ENCODE measurements at regions not wholly inside any gene's neighbourhood (a gene's known extent, or its start where the extent isn't known, plus 50 kb on each side); places are given as distances from the start of the nearest gene placed in this dataset.

- no peaks in the 10 kb centered on the region for H3K36me3 ChIP-seq
- H3K4me1 ChIP-seq, result no peaks in the 10 kb centered on the region
- TF ChIP-seq CTCF (IDR thresholded peaks at IDR 0.05), result no peak
- no peak for TF ChIP-seq POLR2A (IDR thresholded peaks at IDR 0.05)
- no peak for DNase-seq
- H3K4me3 ChIP-seq, result no peak overlapping the region
- 52 to 62% methylated on average over 4 to 5 of the region's 5 CpGs for WGBS, 2 donors
- no peaks in the 10 kb centered on the region for H3K9me3 ChIP-seq
- no peaks in the 10 kb centered on the region for H3K27me3 ChIP-seq
- H3K27ac ChIP-seq, result no peak overlapping the region
- intact Hi-C loops (cut with DNase I), result no loop called here
These were observed 70.8 kb upstream of the CTAGE1 start for GRCh38 chr18:22488554-22488953.

- no peaks in the 10 kb centered on the region for H3K27me3 ChIP-seq
- no peaks in the 10 kb centered on the region for H3K9me3 ChIP-seq
- TF ChIP-seq POLR2A (IDR thresholded peaks at IDR 0.05) (no peak), CTCF (IDR thresholded peaks at IDR 0.05) (no peak)
- H3K27ac ChIP-seq, result no peak overlapping the region
- intact Hi-C loops (cut with DNase I), result no loop called here
- no peak for DNase-seq
- no peaks in the 10 kb centered on the region for H3K36me3 ChIP-seq
- H3K4me1 ChIP-seq, result no peaks in the 10 kb centered on the region
- no peak overlapping the region for H3K4me3 ChIP-seq
- 33 to 53% methylated on average over 1 of the region's 1 CpG for WGBS, 2 donors
These were observed 72.0 kb upstream of the CTAGE1 start for GRCh38 chr18:22489704-22490103.

GRCh38 chr18:22490429-22490846, 72.7 kb upstream of the CTAGE1 start:
- WGBS, 2 donors, result 55 to 57% methylated on average over 4 of the region's 4 CpGs
- DNase-seq, result no peak
- intact Hi-C loops (cut with DNase I), result no loop called here

GRCh38 chr18:22493255-22493654, 75.5 kb upstream of the CTAGE1 start:
- no peaks in the 10 kb centered on the region for H3K36me3 ChIP-seq
- intact Hi-C loops (cut with DNase I), result no loop called here
- no peaks in the 10 kb centered on the region for H3K9me3 ChIP-seq
- DNase-seq, result no peak
- H3K4me1 ChIP-seq, result no peaks in the 10 kb centered on the region
- TF ChIP-seq POLR2A (IDR thresholded peaks at IDR 0.05) (no peak), CTCF (IDR thresholded peaks at IDR 0.05) (no peak)
- H3K27ac ChIP-seq, result no peak overlapping the region
- no peak overlapping the region for H3K4me3 ChIP-seq
- no peaks in the 10 kb centered on the region for H3K27me3 ChIP-seq

More at GRCh38 chr18:22490429-22490846, 72.7 kb upstream of the CTAGE1 start:
- TF ChIP-seq POLR2A (IDR thresholded peaks at IDR 0.05), result no peak
- no peak for TF ChIP-seq CTCF (IDR thresholded peaks at IDR 0.05)
- Histone ChIP-seq H3K4me1 (no peaks in the 10 kb centered on the region), H3K9me3 (no peaks in the 10 kb centered on the region), H3K4me3 (no peak overlapping the region), H3K36me3 (no peaks in the 10 kb centered on the region), H3K27me3 (no peaks in the 10 kb centered on the region), H3K27ac (no peak overlapping the region)

- Histone ChIP-seq H3K27ac (no peak overlapping the region), H3K27me3 (no peaks in the 10 kb centered on the region), H3K9me3 (no peaks in the 10 kb centered on the region), H3K4me3 (no peak overlapping the region), H3K36me3 (no peaks in the 10 kb centered on the region), H3K4me1 (no peaks in the 10 kb centered on the region)
- 50 to 82% methylated on average over 3 to 4 of the region's 4 CpGs for WGBS, 2 donors
- intact Hi-C loops (cut with DNase I), result no loop called here
- no peak for DNase-seq
- TF ChIP-seq POLR2A (IDR thresholded peaks at IDR 0.05) (no peak), CTCF (IDR thresholded peaks at IDR 0.05) (no peak)
These were observed 76.2 kb upstream of the CTAGE1 start for GRCh38 chr18:22493940-22494339.

Measured in esophagus squamous epithelium (tissue), 5 donors.